ENCODE measurements at regions not wholly inside any gene's neighbourhood (a gene's known extent, or its start where the extent isn't known, plus 50 kb on each side); places are given as distances from the start of the nearest gene placed in this dataset.

GRCh38 chr22:22973336-22973735 is 85.7 kb downstream of the IGLL5 start:
- H3K14ac ChIP-seq (ENCODE audit: low read length): no peak overlapping the region
- no peak overlapping the region for H3K4me2 ChIP-seq (ENCODE audit: insufficient read depth, low read length, poor library complexity, severe bottlenecking)
- no peak overlapping the region for H2BK5ac ChIP-seq (ENCODE audit: low read length)
- no peak overlapping the region for H2BK120ac ChIP-seq (ENCODE audit: low read depth, low read length)
- H3K79me1 ChIP-seq (ENCODE audit: low read depth, low read length): no peaks in the 10 kb centered on the region
- H3K4me3 ChIP-seq (ENCODE audit: low read length in 2 of 2): no peak overlapping the region
- no peaks in the 10 kb centered on the region for H3K9me3 ChIP-seq (replicated peaks in 1 of 2; ENCODE audit: control insufficient read depth in 2 of 2, insufficient read depth in 1 of 2, low read depth in 1 of 2, low read length in 2 of 2)
- no peak overlapping the region for H3K27ac ChIP-seq (replicated peaks; ENCODE audit: low read length)
- no peak overlapping the region for H3K9ac ChIP-seq (ENCODE audit: low read depth, low read length, poor library complexity)
- no peak overlapping the region for H3K23ac ChIP-seq (ENCODE audit: low read depth, low read length, poor library complexity)
- no peak overlapping the region for H2BK15ac ChIP-seq (ENCODE audit: low read length)
- H2BK12ac ChIP-seq (ENCODE audit: low read length): no peak overlapping the region
- no peaks in the 10 kb centered on the region for H3K4me1 ChIP-seq (ENCODE audit: control insufficient read depth in 2 of 2, insufficient read depth in 1 of 2, low read depth in 1 of 2, low read length in 2 of 2)
- no peak overlapping the region for H2AK5ac ChIP-seq (ENCODE audit: low read depth, low read length)
- no peak overlapping the region for H2AFZ ChIP-seq (ENCODE audit: low read length)
- DNase-seq (ENCODE audit: low spot score): no peak
- H4K91ac ChIP-seq (ENCODE audit: low read depth, low read length, poor library complexity): no peak overlapping the region
- H3K36me3 ChIP-seq (replicated peaks in 1 of 2; ENCODE audit: control insufficient read depth in 2 of 2, insufficient read depth in 2 of 2, low read length in 2 of 2): no peaks in the 10 kb centered on the region
- no peak overlapping the region for H3K4ac ChIP-seq (ENCODE audit: low read length)
- WGBS, 2 donors (ENCODE audit: extremely low coverage in 2 of 2, insufficient read length in 2 of 2, insufficient replicate concordance in 1 of 2): no CpG with 5 or more reads among the region's 3 CpGs
- no peak overlapping the region for H3K18ac ChIP-seq (ENCODE audit: low read length)
- no peak overlapping the region for H4K8ac ChIP-seq (ENCODE audit: low read depth, low read length)
- H3K27me3 ChIP-seq (ENCODE audit: control insufficient read depth in 3 of 3, insufficient read depth in 3 of 3, low read depth in 1 of 3, low read length in 3 of 3): no peaks in the 10 kb centered on the region

GRCh38 chr22:22974156-22974555 is 86.5 kb downstream of the IGLL5 start:
- DNase-seq (ENCODE audit: low spot score): no peak
- Histone ChIP-seq H3K27me3 (ENCODE audit: control insufficient read depth in 3 of 3, insufficient read depth in 3 of 3, low read depth in 1 of 3, low read length in 3 of 3) (no peaks in the 10 kb centered on the region), H3K18ac (ENCODE audit: low read length) (no peak overlapping the region), H2AK5ac (ENCODE audit: low read depth, low read length) (no peak overlapping the region), H4K91ac (ENCODE audit: low read depth, low read length, poor library complexity) (no peak overlapping the region), H2BK15ac (ENCODE audit: low read length) (no peak overlapping the region), H3K9ac (ENCODE audit: low read depth, low read length, poor library complexity) (no peak overlapping the region), H3K4me2 (ENCODE audit: insufficient read depth, low read length, poor library complexity, severe bottlenecking) (no peak overlapping the region), H2AFZ (ENCODE audit: low read length) (no peak overlapping the region), H3K27ac (replicated peaks; ENCODE audit: low read length) (no peak overlapping the region), H2BK12ac (ENCODE audit: low read length) (no peak overlapping the region), H3K4me3 (ENCODE audit: low read length in 2 of 2) (no peak overlapping the region), H3K23ac (ENCODE audit: low read depth, low read length, poor library complexity) (no peak overlapping the region), H2BK120ac (ENCODE audit: low read depth, low read length) (no peak overlapping the region), H3K79me1 (ENCODE audit: low read depth, low read length) (no peaks in the 10 kb centered on the region), H3K9me3 (replicated peaks in 1 of 2; ENCODE audit: control insufficient read depth in 2 of 2, insufficient read depth in 1 of 2, low read depth in 1 of 2, low read length in 2 of 2) (no peaks in the 10 kb centered on the region), H4K8ac (ENCODE audit: low read depth, low read length) (no peak overlapping the region), H3K14ac (ENCODE audit: low read length) (no peak overlapping the region), H3K36me3 (replicated peaks in 1 of 2; ENCODE audit: control insufficient read depth in 2 of 2, insufficient read depth in 2 of 2, low read length in 2 of 2) (no peaks in the 10 kb centered on the region), H3K4ac (ENCODE audit: low read length) (no peak overlapping the region), H3K4me1 (ENCODE audit: control insufficient read depth in 2 of 2, insufficient read depth in 1 of 2, low read depth in 1 of 2, low read length in 2 of 2) (no peaks in the 10 kb centered on the region), H2BK5ac (ENCODE audit: low read length) (no peak overlapping the region)
- no CpG with 5 or more reads among the region's 3 CpGs for WGBS, 2 donors (ENCODE audit: extremely low coverage in 2 of 2, insufficient read length in 2 of 2, insufficient replicate concordance in 1 of 2)

GRCh38 chr22:22974795-22975580 is 87.4 kb downstream of the IGLL5 start:
- H3K4me3 ChIP-seq (ENCODE audit: low read length in 2 of 2): no peak overlapping the region
- no peak overlapping the region for H3K9ac ChIP-seq (ENCODE audit: low read depth, low read length, poor library complexity)

GRCh38 chr22:22976033-22976922 is 88.7 kb downstream of the IGLL5 start:
- no peak for DNase-seq (ENCODE audit: low spot score)
- H3K9ac ChIP-seq (ENCODE audit: low read depth, low read length, poor library complexity): no peak overlapping the region
- H3K4ac ChIP-seq (ENCODE audit: low read length): no peak overlapping the region
- no peak overlapping the region for H3K4me2 ChIP-seq (ENCODE audit: insufficient read depth, low read length, poor library complexity, severe bottlenecking)
- H3K18ac ChIP-seq (ENCODE audit: low read length): no peak overlapping the region
- no peak overlapping the region for H4K8ac ChIP-seq (ENCODE audit: low read depth, low read length)
- no peak overlapping the region for H3K23ac ChIP-seq (ENCODE audit: low read depth, low read length, poor library complexity)
- H2AFZ ChIP-seq (ENCODE audit: low read length): no peak overlapping the region
- no peaks in the 10 kb centered on the region for H3K27me3 ChIP-seq (ENCODE audit: control insufficient read depth in 3 of 3, insufficient read depth in 3 of 3, low read depth in 1 of 3, low read length in 3 of 3)
- H3K79me1 ChIP-seq (ENCODE audit: low read depth, low read length): no peaks in the 10 kb centered on the region
- no CpG with 5 or more reads among the region's 9 CpGs for WGBS, 2 donors (ENCODE audit: extremely low coverage in 2 of 2, insufficient read length in 2 of 2, insufficient replicate concordance in 1 of 2)
- H4K91ac ChIP-seq (ENCODE audit: low read depth, low read length, poor library complexity): no peak overlapping the region
- no peaks in the 10 kb centered on the region for H3K4me1 ChIP-seq (ENCODE audit: control insufficient read depth in 2 of 2, insufficient read depth in 1 of 2, low read depth in 1 of 2, low read length in 2 of 2)
- no peak overlapping the region for H2BK15ac ChIP-seq (ENCODE audit: low read length)
- no peak overlapping the region for H2BK12ac ChIP-seq (ENCODE audit: low read length)
- no peak overlapping the region for H2AK5ac ChIP-seq (ENCODE audit: low read depth, low read length)
- H3K27ac ChIP-seq (replicated peaks; ENCODE audit: low read length): no peak overlapping the region
- no peaks in the 10 kb centered on the region for H3K36me3 ChIP-seq (replicated peaks in 1 of 2; ENCODE audit: control insufficient read depth in 2 of 2, insufficient read depth in 2 of 2, low read length in 2 of 2)
- peaks cover 0 to 15% of the 10 kb centered on the region in 2 donors for H3K9me3 ChIP-seq (replicated peaks in 1 of 2; ENCODE audit: control insufficient read depth in 2 of 2, insufficient read depth in 1 of 2, low read depth in 1 of 2, low read length in 2 of 2)
- no peak overlapping the region for H3K14ac ChIP-seq (ENCODE audit: low read length)
- H2BK5ac ChIP-seq (ENCODE audit: low read length): no peak overlapping the region
- H2BK120ac ChIP-seq (ENCODE audit: low read depth, low read length): no peak overlapping the region
- no peak overlapping the region for H3K4me3 ChIP-seq (ENCODE audit: low read length in 2 of 2)

More at GRCh38 chr22:22974795-22975580, 87.4 kb downstream of the IGLL5 start:
- Histone ChIP-seq H2BK15ac (ENCODE audit: low read length) (no peak overlapping the region), H3K18ac (ENCODE audit: low read length) (no peak overlapping the region), H3K14ac (ENCODE audit: low read length) (no peak overlapping the region), H4K91ac (ENCODE audit: low read depth, low read length, poor library complexity) (no peak overlapping the region), H3K27me3 (ENCODE audit: control insufficient read depth in 3 of 3, insufficient read depth in 3 of 3, low read depth in 1 of 3, low read length in 3 of 3) (no peaks in the 10 kb centered on the region), H3K4ac (ENCODE audit: low read length) (no peak overlapping the region), H2BK5ac (ENCODE audit: low read length) (no peak overlapping the region), H3K79me1 (ENCODE audit: low read depth, low read length) (no peaks in the 10 kb centered on the region), H4K8ac (ENCODE audit: low read depth, low read length) (no peak overlapping the region), H3K36me3 (replicated peaks in 1 of 2; ENCODE audit: control insufficient read depth in 2 of 2, insufficient read depth in 2 of 2, low read length in 2 of 2) (no peaks in the 10 kb centered on the region), H3K27ac (replicated peaks; ENCODE audit: low read length) (no peak overlapping the region), H3K23ac (ENCODE audit: low read depth, low read length, poor library complexity) (no peak overlapping the region), H2AFZ (ENCODE audit: low read length) (no peak overlapping the region), H3K4me1 (ENCODE audit: control insufficient read depth in 2 of 2, insufficient read depth in 1 of 2, low read depth in 1 of 2, low read length in 2 of 2) (no peaks in the 10 kb centered on the region), H2BK120ac (ENCODE audit: low read depth, low read length) (no peak overlapping the region), H2AK5ac (ENCODE audit: low read depth, low read length) (no peak overlapping the region), H3K4me2 (ENCODE audit: insufficient read depth, low read length, poor library complexity, severe bottlenecking) (no peak overlapping the region), H2BK12ac (ENCODE audit: low read length) (no peak overlapping the region), H3K9me3 (replicated peaks in 1 of 2; ENCODE audit: control insufficient read depth in 2 of 2, insufficient read depth in 1 of 2, low read depth in 1 of 2, low read length in 2 of 2) (peaks cover 0 to 7% of the 10 kb centered on the region in 2 donors)
- DNase-seq (ENCODE audit: low spot score): no peak
- WGBS, 2 donors (ENCODE audit: extremely low coverage in 2 of 2, insufficient read length in 2 of 2, insufficient replicate concordance in 1 of 2): no CpG with 5 or more reads among the region's 8 CpGs
